Astrocyte (in vitro differentiated cells and primary cell): ENCODE measurements at regions not wholly inside any gene's neighbourhood (a gene's known extent, or its start where the extent isn't known, plus 50 kb on each side); places are given as distances from the start of the nearest gene placed in this dataset.

Source experiments
- DNase-seq: peaks from one replicate; pipeline ENCODE4 v3.0.0-alpha.2; 2010; ENCODE audit warnings: low read depth
- FAIRE-seq: peaks from 2 replicates; lab custom pipeline; 2011; peaks lifted over from hg19 to GRCh38; lab: Jason Lieb, UNC
- H2AFZ ChIP-seq: 2 replicates; pipeline ENCODE4 v1.6.0; 2012; ENCODE audit warnings: low read depth, low read length, inconsistent platforms
- H3K27ac ChIP-seq: 2 replicates; pipeline ENCODE4 v1.5.1; 2011; ENCODE audit warnings: low read depth, low read length, inconsistent platforms
- H3K27me3 ChIP-seq: 2 replicates; pipeline ENCODE4 v1.6.0; 2011; ENCODE audit warnings: low read length, inconsistent platforms; ENCODE audit not compliant: insufficient read depth
- H3K36me3 ChIP-seq: 2 replicates; pipeline ENCODE4 v1.5.1; 2011; ENCODE audit warnings: low read length, inconsistent platforms; ENCODE audit not compliant: insufficient read depth
- H3K4me1 ChIP-seq: 2 replicates; pipeline ENCODE4 v1.5.1; 2011; ENCODE audit warnings: low read length, inconsistent platforms; ENCODE audit not compliant: insufficient read depth
- H3K4me2 ChIP-seq: 2 replicates; pipeline ENCODE4 v1.6.0; 2012; ENCODE audit warnings: low read length, inconsistent platforms
- H3K4me3 ChIP-seq: 2 replicates; pipeline ENCODE4 v1.5.1; 2011; ENCODE audit warnings: low read depth, mild to moderate bottlenecking, low read length, inconsistent platforms; ENCODE audit not compliant: insufficient read depth
- H3K79me2 ChIP-seq: 2 replicates; pipeline ENCODE4 v1.6.0; 2012; ENCODE audit warnings: mild to moderate bottlenecking, low read length, inconsistent platforms; ENCODE audit not compliant: insufficient read depth
- H3K9ac ChIP-seq: 2 replicates; pipeline ENCODE4 v1.6.0; 2012; ENCODE audit warnings: mild to moderate bottlenecking, low read length, inconsistent platforms
- H3K9me3 ChIP-seq: 2 replicates; pipeline ENCODE4 v1.5.1; 2012; ENCODE audit warnings: low read depth, mild to moderate bottlenecking, low read length, inconsistent platforms; ENCODE audit not compliant: insufficient read depth
- H4K20me1 ChIP-seq: 2 replicates; pipeline ENCODE4 v1.6.0; 2012; ENCODE audit warnings: low read length, inconsistent platforms; ENCODE audit not compliant: insufficient read depth
- H3K27ac Mint-ChIP-seq: one replicate; pipeline ENCODE4 v1.8.0; 2021; ENCODE audit warnings: mild to moderate bottlenecking, mixed read lengths; ENCODE audit not compliant: unreplicated experiment
- H3K27me3 Mint-ChIP-seq: one replicate; pipeline ENCODE4 v1.8.0; 2021; ENCODE audit warnings: low read depth, mixed read lengths; ENCODE audit not compliant: unreplicated experiment
- H3K36me3 Mint-ChIP-seq: one replicate; pipeline ENCODE4 v1.8.0; 2021; ENCODE audit warnings: low read depth, mixed read lengths; ENCODE audit not compliant: unreplicated experiment
- H3K4me1 Mint-ChIP-seq: one replicate; pipeline ENCODE4 v1.8.0; 2021; ENCODE audit warnings: low read depth, mixed read lengths; ENCODE audit not compliant: unreplicated experiment
- H3K4me3 Mint-ChIP-seq: one replicate; pipeline ENCODE4 v1.8.0; 2021; ENCODE audit warnings: mild to moderate bottlenecking, moderate library complexity, mixed read lengths; ENCODE audit not compliant: unreplicated experiment
- H3K9me3 Mint-ChIP-seq: one replicate; pipeline ENCODE4 v1.8.0; 2021; ENCODE audit warnings: mild to moderate bottlenecking, mixed read lengths; ENCODE audit not compliant: unreplicated experiment
- EZH2 ChIP-seq: IDR thresholded peaks from 2 replicates; pipeline ENCODE4 v1.6.1; 2012; ENCODE audit warnings: mild to moderate bottlenecking, low read length, inconsistent platforms; ENCODE audit not compliant: insufficient read depth
- TF ChIP-seq, protein P1 (sequence below): IDR thresholded peaks from 2 replicates; pipeline ENCODE4 v1.5.1; 2011; ENCODE audit warnings: low read depth, mild to moderate bottlenecking, inconsistent platforms, low read length, moderate library complexity; ENCODE audit not compliant: insufficient read depth

DNA sequence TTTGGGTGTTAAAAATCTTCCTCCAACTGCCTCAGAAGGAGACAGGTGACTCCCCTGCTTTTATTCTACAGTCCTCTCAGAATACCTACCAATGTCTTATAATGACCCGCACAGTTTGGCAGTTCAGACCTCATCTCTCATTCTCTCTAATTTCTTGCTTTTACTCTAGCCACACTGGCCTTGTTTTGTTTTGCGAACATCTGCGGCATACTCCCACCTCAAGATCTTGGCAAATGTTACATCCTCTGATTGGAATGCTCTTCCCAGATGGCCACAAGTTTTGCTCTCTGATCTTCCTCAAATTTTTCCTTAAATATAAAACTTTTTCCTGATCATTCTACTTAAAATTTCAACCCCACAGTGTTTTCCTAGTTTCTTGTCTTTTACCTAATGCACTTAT is 94.1 kb downstream of the PLSCR2 start:
- no peaks in the 10 kb centered on the region for H4K20me1 ChIP-seq
- no peaks in the 10 kb centered on the region for H3K79me2 ChIP-seq
- no peak overlapping the region for H3K9ac ChIP-seq
- no peaks in the 10 kb centered on the region for H3K27me3 Mint-ChIP-seq
- no peak overlapping the region for H3K4me3 Mint-ChIP-seq
- H3K4me1 Mint-ChIP-seq = peaks cover 2% of the 10 kb centered on the region
- H3K4me1 ChIP-seq = no peaks in the 10 kb centered on the region
- no peak overlapping the region for H3K27ac Mint-ChIP-seq
- FAIRE-seq = no peak
- peaks cover 9% of the 10 kb centered on the region for H3K9me3 Mint-ChIP-seq
- H3K9me3 ChIP-seq = no peaks in the 10 kb centered on the region
- H3K27ac ChIP-seq = no peak overlapping the region
- peak; percentile 78 for DNase-seq
- no peaks in the 10 kb centered on the region for H3K36me3 Mint-ChIP-seq
- TF ChIP-seq EZH2 = no peak
- TF ChIP-seq, protein P1, sequence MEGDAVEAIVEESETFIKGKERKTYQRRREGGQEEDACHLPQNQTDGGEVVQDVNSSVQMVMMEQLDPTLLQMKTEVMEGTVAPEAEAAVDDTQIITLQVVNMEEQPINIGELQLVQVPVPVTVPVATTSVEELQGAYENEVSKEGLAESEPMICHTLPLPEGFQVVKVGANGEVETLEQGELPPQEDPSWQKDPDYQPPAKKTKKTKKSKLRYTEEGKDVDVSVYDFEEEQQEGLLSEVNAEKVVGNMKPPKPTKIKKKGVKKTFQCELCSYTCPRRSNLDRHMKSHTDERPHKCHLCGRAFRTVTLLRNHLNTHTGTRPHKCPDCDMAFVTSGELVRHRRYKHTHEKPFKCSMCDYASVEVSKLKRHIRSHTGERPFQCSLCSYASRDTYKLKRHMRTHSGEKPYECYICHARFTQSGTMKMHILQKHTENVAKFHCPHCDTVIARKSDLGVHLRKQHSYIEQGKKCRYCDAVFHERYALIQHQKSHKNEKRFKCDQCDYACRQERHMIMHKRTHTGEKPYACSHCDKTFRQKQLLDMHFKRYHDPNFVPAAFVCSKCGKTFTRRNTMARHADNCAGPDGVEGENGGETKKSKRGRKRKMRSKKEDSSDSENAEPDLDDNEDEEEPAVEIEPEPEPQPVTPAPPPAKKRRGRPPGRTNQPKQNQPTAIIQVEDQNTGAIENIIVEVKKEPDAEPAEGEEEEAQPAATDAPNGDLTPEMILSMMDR = no peak
- no peak overlapping the region for H2AFZ ChIP-seq
- no peak overlapping the region for H3K4me2 ChIP-seq
- H3K36me3 ChIP-seq = no peaks in the 10 kb centered on the region
- H3K4me3 ChIP-seq = no peak overlapping the region
- H3K27me3 ChIP-seq = no peaks in the 10 kb centered on the region

DNA sequence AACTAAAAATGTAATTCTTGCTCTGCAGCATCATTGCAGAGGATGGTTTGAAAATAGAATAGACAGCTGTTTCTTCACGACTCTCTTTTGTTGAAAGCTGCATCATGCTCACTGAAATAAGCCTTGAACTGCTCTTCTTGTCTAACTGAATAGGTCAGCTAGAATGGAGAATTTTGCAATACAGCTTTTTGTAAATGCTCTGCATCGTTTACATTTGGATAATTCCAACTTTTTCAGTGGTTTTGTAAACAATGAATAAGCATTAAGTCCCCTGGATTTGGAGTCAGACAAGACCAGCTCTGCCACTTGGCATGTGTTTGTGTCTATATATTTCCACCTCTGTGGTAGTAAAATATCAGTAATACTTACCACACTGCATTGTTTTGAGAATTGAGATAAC is 95.2 kb downstream of the PLSCR2 start:
- H3K27ac Mint-ChIP-seq = no peak overlapping the region
- no peak overlapping the region for H3K27ac ChIP-seq
- H3K4me1 ChIP-seq = no peaks in the 10 kb centered on the region
- no peaks in the 10 kb centered on the region for H3K79me2 ChIP-seq
- peaks cover 2% of the 10 kb centered on the region for H3K4me1 Mint-ChIP-seq
- no peak overlapping the region for H3K4me3 Mint-ChIP-seq
- H3K27me3 Mint-ChIP-seq = no peaks in the 10 kb centered on the region
- H3K27me3 ChIP-seq = no peaks in the 10 kb centered on the region
- H3K4me2 ChIP-seq = no peak overlapping the region
- no peaks in the 10 kb centered on the region for H4K20me1 ChIP-seq
- H3K9ac ChIP-seq = no peak overlapping the region
- no peak for DNase-seq
- TF ChIP-seq, protein P1 = no peak
- TF ChIP-seq EZH2 = no peak
- H3K36me3 ChIP-seq = no peaks in the 10 kb centered on the region
- H3K9me3 Mint-ChIP-seq = peaks cover 9% of the 10 kb centered on the region
- no peak overlapping the region for H3K4me3 ChIP-seq
- no peak for FAIRE-seq
- no peaks in the 10 kb centered on the region for H3K36me3 Mint-ChIP-seq
- H2AFZ ChIP-seq = no peak overlapping the region
- no peaks in the 10 kb centered on the region for H3K9me3 ChIP-seq

DNA sequence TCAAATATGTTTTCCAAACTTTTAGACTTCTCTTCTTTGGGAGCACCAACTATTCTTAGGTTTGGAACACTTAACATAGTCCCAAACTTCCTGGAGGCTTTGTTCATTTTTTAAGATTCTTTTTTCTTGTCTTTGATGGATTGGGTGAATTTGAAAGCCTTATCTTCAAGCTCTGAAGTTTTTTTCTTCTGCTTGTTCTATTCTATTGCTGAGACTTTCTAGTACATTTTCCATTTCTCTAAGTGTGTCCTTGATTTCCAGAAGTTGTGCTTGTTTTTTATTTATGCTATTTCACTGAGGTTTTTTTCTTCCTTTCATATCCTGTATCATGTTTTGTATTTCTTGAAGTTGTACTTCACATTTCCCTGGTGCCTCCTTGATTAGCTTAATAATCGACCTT is 97.5 kb downstream of the PLSCR2 start:
- Histone ChIP-seq H2AFZ (no peak overlapping the region), H3K27me3 (no peaks in the 10 kb centered on the region), H3K4me1 (no peaks in the 10 kb centered on the region), H3K27ac (no peak overlapping the region), H3K9me3 (no peaks in the 10 kb centered on the region), H3K9ac (no peak overlapping the region), H3K4me3 (no peak overlapping the region), H3K36me3 (no peaks in the 10 kb centered on the region), H3K4me2 (no peak overlapping the region), H3K79me2 (no peaks in the 10 kb centered on the region), H4K20me1 (no peaks in the 10 kb centered on the region)
- peaks cover 2% of the 10 kb centered on the region for H3K4me1 Mint-ChIP-seq
- peaks cover 9% of the 10 kb centered on the region for H3K9me3 Mint-ChIP-seq
- no peaks in the 10 kb centered on the region for H3K36me3 Mint-ChIP-seq
- no peak overlapping the region for H3K4me3 Mint-ChIP-seq
- FAIRE-seq (no peak), DNase-seq (no peak)
- no peak overlapping the region for H3K27ac Mint-ChIP-seq
- H3K27me3 Mint-ChIP-seq = no peaks in the 10 kb centered on the region
- TF ChIP-seq, protein P1 = no peak
